Mononuclear cell (primary cell): ENCODE measurements at regions not wholly inside any gene's neighbourhood (a gene's known extent, or its start where the extent isn't known, plus 50 kb on each side); places are given as distances from the start of the nearest gene placed in this dataset.
"Not testable (repeated sequence)": the region's sequence is repeated elsewhere in the genome, so short reads cannot be mapped to it uniquely, and the experiment has no call there.

Source experiments
- H3K27me3 ChIP-seq: 2 replicates; pipeline ENCODE4 v1.6.0; 2011; ENCODE audit warnings: low read length, control low read depth; ENCODE audit not compliant: insufficient read depth
- H3K4me1 ChIP-seq: 2 replicates; pipeline ENCODE4 v1.5.1; 2011; ENCODE audit warnings: mild to moderate bottlenecking, low read length, control low read depth; ENCODE audit not compliant: insufficient read depth
- H3K4me3 ChIP-seq: 2 replicates; pipeline ENCODE4 v1.5.1; 2011; ENCODE audit warnings: mild to moderate bottlenecking, low read length, moderate library complexity
- H3K9me3 ChIP-seq: 2 replicates; pipeline ENCODE4 v1.5.1; 2011; ENCODE audit warnings: low read depth, mild to moderate bottlenecking, control low read depth, low read length

GRCh38 chr9:108411632-108412031 lies 444.2 kb downstream of the ACTL7B start:
- Histone ChIP-seq H3K9me3 (no peaks in the 10 kb centered on the region), H3K4me1 (no peaks in the 10 kb centered on the region), H3K4me3 (no peak overlapping the region), H3K27me3 (no peaks in the 10 kb centered on the region)

GRCh38 chr9:108410161-108410560 lies 445.6 kb downstream of the ACTL7B start:
- Histone ChIP-seq H3K4me1 (no peaks in the 10 kb centered on the region), H3K4me3 (no peak overlapping the region), H3K9me3 (no peaks in the 10 kb centered on the region), H3K27me3 (no peaks in the 10 kb centered on the region)

- Histone ChIP-seq H3K4me1 (no peaks in the 10 kb centered on the region), H3K4me3 (no peak overlapping the region), H3K9me3 (no peaks in the 10 kb centered on the region), H3K27me3 (no peaks in the 10 kb centered on the region)
These were observed 455.5 kb downstream of the ACTL7B start for GRCh38 chr9:108400297-108400696.

GRCh38 chr9:108399851-108400250 lies 455.9 kb downstream of the ACTL7B start:
- Histone ChIP-seq H3K4me1 (no peaks in the 10 kb centered on the region), H3K27me3 (no peaks in the 10 kb centered on the region), H3K4me3 (no peak overlapping the region), H3K9me3 (no peaks in the 10 kb centered on the region)

GRCh38 chr9:108397286-108397685 lies 458.5 kb downstream of the ACTL7B start:
- Histone ChIP-seq H3K27me3 (no peaks in the 10 kb centered on the region), H3K4me3 (no peak overlapping the region), H3K4me1 (no peaks in the 10 kb centered on the region), H3K9me3 (no peaks in the 10 kb centered on the region)

GRCh38 chr9:108396611-108397010 lies 459.2 kb downstream of the ACTL7B start:
- H3K9me3 ChIP-seq, result no peaks in the 10 kb centered on the region

GRCh38 chr9:108396193-108396592 lies 459.6 kb downstream of the ACTL7B start:
- H3K9me3 ChIP-seq, result no peaks in the 10 kb centered on the region
- no peak overlapping the region for H3K4me3 ChIP-seq
- no peaks in the 10 kb centered on the region for H3K4me1 ChIP-seq
- H3K27me3 ChIP-seq, result no peaks in the 10 kb centered on the region

More at GRCh38 chr9:108396611-108397010, 459.2 kb downstream of the ACTL7B start:
- Histone ChIP-seq H3K27me3 (no peaks in the 10 kb centered on the region), H3K4me1 (no peaks in the 10 kb centered on the region), H3K4me3 (no peak overlapping the region)

- H3K4me1 ChIP-seq, result no peaks in the 10 kb centered on the region
- H3K4me3 ChIP-seq, result no peak overlapping the region
- H3K9me3 ChIP-seq, result no peaks in the 10 kb centered on the region
- H3K27me3 ChIP-seq, result no peaks in the 10 kb centered on the region
These were observed 460.4 kb downstream of the ACTL7B start for GRCh38 chr9:108395421-108395820.

- no peaks in the 10 kb centered on the region for H3K27me3 ChIP-seq
- H3K4me1 ChIP-seq, result no peaks in the 10 kb centered on the region
- no peak overlapping the region for H3K4me3 ChIP-seq
- H3K9me3 ChIP-seq, result no peaks in the 10 kb centered on the region
These were observed 461.1 kb downstream of the ACTL7B start for GRCh38 chr9:108394726-108395125.

GRCh38 chr9:108393481-108394001 lies 462.2 kb downstream of the ACTL7B start:
- H3K4me1 ChIP-seq, H3K9me3 ChIP-seq, H3K4me3 ChIP-seq, H3K27me3 ChIP-seq: not testable (repeated sequence)

GRCh38 chr9:108392877-108393276 lies 462.9 kb downstream of the ACTL7B start:
- Histone ChIP-seq H3K4me3 (no peak overlapping the region), H3K9me3 (no peaks in the 10 kb centered on the region), H3K27me3 (no peaks in the 10 kb centered on the region), H3K4me1 (no peaks in the 10 kb centered on the region)

GRCh38 chr9:108389056-108389455 lies 466.7 kb downstream of the ACTL7B start:
- H3K4me3 ChIP-seq, result no peak overlapping the region
- H3K27me3 ChIP-seq, result no peaks in the 10 kb centered on the region
- no peaks in the 10 kb centered on the region for H3K9me3 ChIP-seq
- no peaks in the 10 kb centered on the region for H3K4me1 ChIP-seq

- Histone ChIP-seq H3K27me3 (no peaks in the 10 kb centered on the region), H3K9me3 (no peaks in the 10 kb centered on the region), H3K4me3 (no peak overlapping the region)
These were observed 468.9 kb downstream of the ACTL7B start for GRCh38 chr9:108386859-108387384.

GRCh38 chr9:108386032-108386431 lies 469.8 kb downstream of the ACTL7B start:
- H3K4me1 ChIP-seq, result no peaks in the 10 kb centered on the region
- no peaks in the 10 kb centered on the region for H3K9me3 ChIP-seq
- H3K27me3 ChIP-seq, result no peaks in the 10 kb centered on the region
- H3K4me3 ChIP-seq, result no peak overlapping the region

More at GRCh38 chr9:108386859-108387384, 468.9 kb downstream of the ACTL7B start:
- no peaks in the 10 kb centered on the region for H3K4me1 ChIP-seq

GRCh38 chr9:108383796-108384195 lies 472.0 kb downstream of the ACTL7B start:
- Histone ChIP-seq H3K4me1 (no peaks in the 10 kb centered on the region), H3K9me3 (no peaks in the 10 kb centered on the region), H3K27me3 (no peaks in the 10 kb centered on the region), H3K4me3 (no peak overlapping the region)

GRCh38 chr9:108382310-108382709 lies 473.5 kb downstream of the ACTL7B start:
- Histone ChIP-seq H3K9me3 (no peaks in the 10 kb centered on the region), H3K27me3 (no peaks in the 10 kb centered on the region), H3K4me3 (no peak overlapping the region), H3K4me1 (no peaks in the 10 kb centered on the region)
